SKM-1 (cell line): ENCODE measurements at regions not wholly inside any gene's neighbourhood (a gene's known extent, or its start where the extent isn't known, plus 50 kb on each side); places are given as distances from the start of the nearest gene placed in this dataset.

Source experiments
- DNase-seq: peaks from one replicate; lab custom pipeline; 2025; ENCODE audit not compliant: unreplicated experiment; lab: John Stamatoyannopoulos, UW

- no peak for DNase-seq
These were observed 92.3 kb upstream of the ANO1 start for GRCh38 chr11:69985641-69986439.

GRCh38 chr11:69986440-69986787 lies 91.7 kb upstream of the ANO1 start:
- no peak for DNase-seq

- DNase-seq = no peak
These were observed 91.3 kb upstream of the ANO1 start for GRCh38 chr11:69986830-69987229.

GRCh38 chr11:69992026-69992425 lies 86.1 kb upstream of the ANO1 start:
- no peak for DNase-seq

- DNase-seq = no peak
These were observed 85.0 kb upstream of the ANO1 start for GRCh38 chr11:69992943-69993694.

- DNase-seq = no peak
These were observed 83.3 kb upstream of the ANO1 start for GRCh38 chr11:69994810-69995209.

GRCh38 chr11:69995697-69996096 lies 82.4 kb upstream of the ANO1 start:
- no peak for DNase-seq

GRCh38 chr11:69996451-69996850 lies 81.7 kb upstream of the ANO1 start:
- no peak for DNase-seq

- DNase-seq = no peak
These were observed 80.8 kb upstream of the ANO1 start for GRCh38 chr11:69997352-69997751.

GRCh38 chr11:69999721-70000120 lies 78.4 kb upstream of the ANO1 start:
- no peak for DNase-seq

- DNase-seq = no peak
These were observed 77.9 kb upstream of the ANO1 start for GRCh38 chr11:70000228-70000627.

GRCh38 chr11:70001246-70001645 lies 76.9 kb upstream of the ANO1 start:
- DNase-seq = no peak

- DNase-seq = no peak
These were observed 75.7 kb upstream of the ANO1 start for GRCh38 chr11:70002433-70002832.

GRCh38 chr11:70005107-70005818 lies 72.9 kb upstream of the ANO1 start:
- no peak for DNase-seq

GRCh38 chr11:70007796-70008195 lies 70.3 kb upstream of the ANO1 start:
- DNase-seq = no peak

GRCh38 chr11:70010774-70011173 lies 67.3 kb upstream of the ANO1 start:
- DNase-seq = no peak

GRCh38 chr11:70012134-70012733 lies 65.9 kb upstream of the ANO1 start:
- no peak for DNase-seq

- DNase-seq = no peak
These were observed 63.8 kb upstream of the ANO1 start for GRCh38 chr11:70014291-70014690.

- no peak for DNase-seq
These were observed 61.3 kb upstream of the ANO1 start for GRCh38 chr11:70016666-70017367.

- no peak for DNase-seq
These were observed 59.3 kb upstream of the ANO1 start for GRCh38 chr11:70018816-70019215.

- DNase-seq = no peak
These were observed 58.5 kb upstream of the ANO1 start for GRCh38 chr11:70019576-70020011.
